Stimulated activated CD8-positive, alpha-beta memory T cell treated with anti-CD3 and anti-CD28 coated beads, Interleukin-15, amount 100 ng/mL, for 48 hours (primary cell): ENCODE measurements at regions not wholly inside any gene's neighbourhood (a gene's known extent, or its start where the extent isn't known, plus 50 kb on each side); places are given as distances from the start of the nearest gene placed in this dataset.

Source experiments
- DNase-seq, 2 donors: peaks; one replicate each; pipeline ENCODE4 v3.0.0-alpha.2; 2020; ENCODE audit warnings: low read depth in 2 of 2

DNA sequence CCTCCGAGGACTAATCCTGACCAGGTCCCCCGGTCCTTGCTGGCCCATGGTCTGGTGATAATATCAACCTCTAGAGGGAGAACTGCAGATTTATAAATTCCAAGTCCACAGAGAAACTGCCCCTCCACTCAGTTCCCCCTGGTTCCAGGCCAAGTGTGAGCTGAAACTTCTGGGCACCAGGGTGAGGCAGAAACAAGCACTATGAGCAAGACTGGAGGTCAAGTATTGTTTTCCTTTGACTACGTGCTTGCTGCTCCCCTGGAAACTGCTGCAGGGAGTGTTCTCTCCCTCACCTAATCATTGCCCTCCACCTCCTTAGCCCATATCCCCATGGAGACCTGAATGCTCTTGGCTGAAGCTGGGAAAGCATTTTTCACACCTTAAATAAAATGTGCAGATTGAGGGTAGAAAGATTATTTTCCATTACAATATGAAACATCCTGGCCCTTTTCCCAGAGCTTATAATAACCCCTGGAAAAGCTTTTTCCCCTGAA is 135.2 kb downstream of the RDH14 start:
- no peak for DNase-seq

DNA sequence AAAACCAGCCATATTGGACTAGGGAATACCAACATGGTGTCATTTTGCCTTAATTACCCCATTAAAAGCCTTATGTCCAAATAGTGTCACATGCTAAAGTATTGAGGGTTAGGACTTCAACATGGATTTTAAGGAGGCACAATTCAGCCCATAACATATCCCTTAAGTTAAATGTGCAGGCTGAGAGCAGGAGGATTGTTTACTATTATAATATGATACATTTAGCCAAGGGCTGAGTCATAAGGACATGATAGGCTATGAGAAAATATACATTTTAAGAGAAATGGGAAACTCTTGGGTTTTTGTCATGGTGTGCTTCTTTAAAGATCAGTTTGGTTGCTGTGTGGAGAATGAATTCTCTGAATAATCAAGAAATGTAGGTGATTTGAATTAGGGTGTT is 136.8 kb downstream of the RDH14 start:
- no peak for DNase-seq

DNA sequence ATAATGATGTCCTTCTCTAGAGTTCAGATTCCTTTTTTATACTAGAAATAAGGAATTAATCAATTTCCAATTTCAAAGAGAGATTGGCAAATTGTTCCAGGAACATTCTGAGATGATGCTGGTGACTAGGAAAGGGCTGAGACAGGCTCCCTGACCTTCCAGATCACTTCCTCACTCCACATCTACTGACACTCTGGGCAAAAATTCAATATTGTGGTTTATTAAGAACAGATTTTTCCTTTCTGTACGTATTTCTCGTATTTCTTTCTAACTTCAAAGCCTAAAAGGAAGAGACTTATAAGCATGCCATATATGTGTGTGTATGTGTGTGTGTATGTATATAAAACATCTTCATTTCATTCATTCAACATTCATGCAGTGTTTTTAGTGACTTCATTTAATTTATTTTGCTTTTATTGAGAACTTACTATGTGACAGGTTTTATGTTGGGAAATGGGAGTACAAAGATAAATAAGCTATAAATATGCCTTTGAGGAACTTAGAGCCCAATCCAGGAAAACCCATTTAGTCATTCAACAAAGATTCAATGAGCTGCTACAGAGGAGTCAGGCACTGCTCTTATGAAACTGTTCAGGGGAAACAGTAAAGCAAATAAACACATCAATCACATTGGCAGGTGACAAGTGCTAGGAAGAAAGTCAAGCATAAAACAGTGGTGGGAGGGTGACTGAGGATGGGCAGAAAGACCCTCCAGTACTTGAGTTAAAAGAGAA is 137.9 kb downstream of the RDH14 start:
- no peak for DNase-seq

DNA sequence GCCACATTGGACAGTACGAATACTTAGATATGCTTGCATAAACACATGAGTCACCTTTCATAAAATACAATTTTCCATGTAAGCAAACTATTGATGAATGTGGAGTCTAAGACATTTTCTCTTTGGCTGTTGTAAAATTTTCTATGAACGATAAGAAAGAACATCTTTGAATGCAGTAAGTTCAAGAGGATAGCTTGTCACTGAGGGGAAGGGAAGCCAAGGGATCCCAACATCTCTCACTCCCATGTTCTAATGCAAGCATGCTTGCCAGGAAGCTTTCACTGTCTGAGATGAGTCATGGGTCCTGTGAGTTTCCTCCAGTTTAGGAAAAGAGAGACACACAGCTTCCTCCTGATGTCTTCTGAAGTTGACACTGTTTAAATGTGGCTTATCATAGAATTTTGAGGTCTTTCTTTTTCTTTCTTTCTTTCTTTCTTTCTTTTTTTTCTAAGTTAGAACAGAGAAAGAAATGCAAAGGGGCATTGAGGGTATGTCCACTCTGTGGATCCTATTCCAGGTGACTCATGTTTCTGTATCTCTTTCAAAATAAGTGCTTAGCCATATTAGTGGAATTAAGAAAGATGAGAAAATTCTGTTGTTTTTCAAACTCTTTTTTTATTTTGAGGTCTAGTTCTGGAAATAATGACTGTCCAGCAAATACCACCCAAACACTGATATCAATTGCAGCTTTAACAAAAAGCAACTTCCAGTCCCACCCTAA is 146.6 kb downstream of the RDH14 start:
- no peak for DNase-seq

DNA sequence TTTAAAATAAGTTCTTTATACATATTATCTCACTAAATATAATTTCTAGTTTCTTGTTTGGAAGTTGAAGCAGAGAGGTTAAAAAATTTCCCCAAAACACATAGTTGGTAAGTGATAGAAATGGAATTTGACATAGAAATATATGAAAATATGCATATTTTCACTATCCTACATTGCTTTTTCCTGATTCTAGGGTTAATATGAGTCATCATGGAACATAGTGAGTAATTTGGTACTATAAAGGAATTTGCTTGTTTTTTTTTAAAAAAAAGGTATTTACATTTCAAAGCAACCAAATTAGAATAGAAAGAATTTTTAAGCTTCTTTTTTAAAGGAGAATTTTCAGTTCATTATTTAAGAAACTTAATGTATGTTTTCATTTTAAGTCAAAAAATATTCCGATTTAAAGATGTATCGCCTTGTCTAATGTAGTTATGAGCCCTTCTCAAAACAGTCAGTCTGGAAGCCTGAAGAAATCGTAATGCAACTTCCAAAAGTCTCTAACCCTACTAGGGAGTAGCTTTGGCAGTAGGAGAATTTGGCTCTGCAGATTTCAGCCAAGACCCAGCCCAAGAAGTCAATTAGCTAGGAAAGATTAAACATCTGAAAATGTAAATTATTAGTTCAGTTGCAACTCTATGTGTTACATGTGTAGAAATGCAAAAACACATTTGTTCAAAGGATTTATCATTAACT is 147.3 kb downstream of the RDH14 start:
- no peak for DNase-seq

DNA sequence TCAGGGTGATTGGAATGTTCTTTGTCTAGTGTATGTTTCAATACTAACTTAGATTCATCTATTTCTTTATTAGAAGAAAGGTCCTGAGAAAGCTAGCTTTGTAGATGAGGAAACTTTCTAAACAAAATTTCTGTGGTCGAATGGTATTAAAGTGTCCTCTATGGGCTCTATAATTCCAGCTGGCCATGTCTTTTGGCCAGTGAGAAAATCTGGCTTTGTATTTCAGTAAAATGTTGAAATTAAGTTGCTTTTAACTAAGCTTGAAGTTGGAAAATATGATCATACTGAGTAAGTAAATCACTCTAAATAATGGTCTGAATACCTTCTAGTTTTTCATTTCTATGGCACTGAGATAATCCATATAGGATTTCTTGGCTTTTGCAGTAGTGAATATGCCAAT is 148.8 kb downstream of the RDH14 start:
- no peak for DNase-seq

DNA sequence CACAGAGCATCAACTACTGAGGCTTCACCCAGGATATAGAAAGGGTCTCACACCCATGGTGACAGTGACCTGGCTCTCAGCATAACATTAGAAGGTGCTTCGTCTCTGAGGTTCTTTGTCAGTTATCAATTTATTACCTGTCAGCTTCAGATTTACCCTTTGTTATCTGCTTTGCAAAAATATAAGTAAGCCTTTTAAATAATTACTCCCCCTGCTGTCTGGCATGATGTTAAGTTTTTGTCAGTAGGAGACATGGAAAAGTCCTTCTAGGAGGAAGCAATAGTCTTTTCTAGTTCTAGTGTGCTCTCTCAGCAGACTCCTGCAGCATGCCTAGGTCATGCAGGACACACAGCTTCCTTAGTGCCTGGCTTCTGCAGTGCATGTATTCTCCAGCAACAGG is 149.9 kb downstream of the RDH14 start:
- DNase-seq: no peak

DNA sequence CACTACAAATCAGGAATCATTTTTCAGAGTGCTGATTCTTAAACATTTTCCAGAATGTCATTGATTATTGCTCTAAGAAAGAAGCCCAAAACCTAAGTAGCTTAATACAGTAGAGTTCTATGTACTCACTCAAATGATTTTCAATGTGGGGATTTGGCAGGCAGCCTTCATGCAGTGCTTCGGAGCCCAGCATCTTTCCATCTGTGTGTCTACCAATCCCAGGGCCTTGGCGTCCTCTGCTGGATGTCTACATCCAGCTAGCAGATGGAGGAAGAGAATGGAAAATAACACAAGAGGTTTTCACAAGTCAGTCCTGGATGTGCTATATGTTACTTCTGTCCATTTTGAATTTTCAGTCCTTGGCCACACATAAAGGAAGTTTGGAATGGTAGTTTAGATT is 151.8 kb downstream of the RDH14 start:
- no peak for DNase-seq

DNA sequence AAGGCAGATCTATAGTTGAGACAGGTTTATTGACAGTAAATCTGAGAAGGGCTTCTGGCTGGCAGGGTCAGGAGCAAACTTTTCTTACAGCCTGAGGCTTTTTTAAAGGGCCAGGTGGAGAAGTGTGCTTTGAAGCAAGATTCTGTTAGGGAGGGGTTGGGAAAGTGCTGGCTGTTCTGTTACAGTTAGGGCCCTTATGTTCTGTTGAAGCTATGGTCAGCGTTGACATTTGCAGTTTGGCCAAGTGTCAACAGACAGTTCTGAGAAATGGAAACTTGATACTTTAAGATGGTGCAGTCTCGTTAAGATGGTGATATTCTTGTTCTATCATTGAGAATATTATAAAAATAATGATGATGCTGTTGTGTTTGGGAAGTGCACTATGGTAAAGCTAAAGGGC is 154.2 kb downstream of the RDH14 start:
- DNase-seq: no peak

DNA sequence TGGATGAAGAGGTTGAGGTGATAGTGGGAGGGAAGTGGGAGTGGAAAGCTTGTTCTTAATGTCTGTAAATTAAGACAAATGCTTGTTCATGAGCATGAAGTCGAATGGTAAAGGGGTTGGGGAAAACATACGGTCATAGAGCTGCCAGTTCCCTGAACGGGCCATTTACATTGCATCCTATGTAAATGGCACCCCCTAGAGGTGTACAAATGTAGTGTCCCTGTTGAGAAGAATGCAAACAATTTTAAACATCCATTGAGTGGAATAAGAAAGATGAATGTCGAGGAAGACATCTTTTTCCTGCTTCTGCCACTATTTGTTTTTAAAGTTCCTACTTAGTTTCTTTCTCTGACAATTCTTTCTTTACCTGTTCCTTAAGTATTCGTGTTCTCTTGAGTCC is 155.7 kb downstream of the RDH14 start:
- no peak for DNase-seq

DNA sequence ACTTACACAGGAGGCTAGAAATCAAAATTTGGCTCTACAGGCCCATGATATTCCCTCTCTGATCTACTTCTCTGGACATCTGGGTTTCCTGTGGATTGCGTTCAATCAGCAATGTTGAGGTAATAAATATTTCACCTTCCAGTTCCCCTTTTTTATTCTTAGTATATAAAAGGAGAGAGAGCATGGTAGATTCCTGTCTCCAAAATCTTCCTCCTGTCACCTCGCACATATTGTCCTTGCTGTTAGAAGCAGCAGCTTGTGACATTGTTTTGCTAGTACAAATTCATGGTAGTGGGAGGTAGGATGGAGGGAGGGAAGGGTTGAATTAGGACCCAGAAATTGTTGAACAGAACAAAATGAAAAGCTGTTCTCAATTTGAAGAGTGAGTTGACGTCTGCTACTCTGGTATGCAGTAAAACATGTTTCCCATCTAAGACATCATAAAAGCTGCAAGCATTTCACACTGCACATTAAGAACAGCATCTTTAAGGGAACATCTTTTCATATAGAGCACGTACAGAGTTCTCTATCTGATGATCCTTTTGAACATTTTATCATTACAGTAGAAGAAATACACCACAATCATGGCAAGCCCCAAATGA is 156.4 kb downstream of the RDH14 start:
- no peak for DNase-seq

DNA sequence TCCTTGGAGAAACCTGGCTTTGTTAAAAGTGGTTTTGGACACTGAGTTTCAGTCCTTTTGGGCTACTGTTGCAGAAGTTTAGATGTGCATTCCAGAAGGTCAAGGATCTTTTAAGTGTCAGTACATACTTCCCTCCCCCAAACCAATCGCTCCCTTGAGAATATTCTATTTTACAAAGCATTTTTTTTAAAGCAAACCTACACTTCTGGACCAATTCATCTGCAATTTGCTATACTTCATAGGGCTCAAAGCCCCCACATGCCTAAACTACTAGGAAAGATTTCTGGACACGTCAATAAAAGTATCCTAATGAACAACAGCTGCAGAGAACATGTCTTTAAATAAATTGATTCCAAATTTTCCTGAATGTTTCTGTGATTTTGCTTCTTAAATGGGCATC is 157.6 kb downstream of the RDH14 start:
- DNase-seq: no peak

DNA sequence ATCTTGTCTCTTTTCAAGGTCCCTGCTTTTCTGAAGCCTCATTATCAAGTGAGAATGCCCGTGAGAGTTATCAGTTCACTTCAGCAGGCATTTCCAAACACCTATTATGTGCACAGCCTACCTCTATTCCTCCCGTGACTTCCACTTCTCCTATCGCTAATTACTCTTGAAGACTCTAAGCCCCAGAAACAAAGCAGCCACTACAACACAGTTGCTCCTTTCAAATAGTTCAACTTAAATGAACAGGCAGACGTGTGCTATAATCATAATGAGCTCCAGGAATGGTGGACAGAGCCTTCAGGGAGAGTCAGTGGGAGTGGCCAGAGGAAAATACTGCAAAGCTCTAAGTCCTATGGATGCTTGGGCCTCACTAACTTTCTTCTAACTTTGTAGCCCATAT is 159.0 kb downstream of the RDH14 start:
- no peak for DNase-seq

DNA sequence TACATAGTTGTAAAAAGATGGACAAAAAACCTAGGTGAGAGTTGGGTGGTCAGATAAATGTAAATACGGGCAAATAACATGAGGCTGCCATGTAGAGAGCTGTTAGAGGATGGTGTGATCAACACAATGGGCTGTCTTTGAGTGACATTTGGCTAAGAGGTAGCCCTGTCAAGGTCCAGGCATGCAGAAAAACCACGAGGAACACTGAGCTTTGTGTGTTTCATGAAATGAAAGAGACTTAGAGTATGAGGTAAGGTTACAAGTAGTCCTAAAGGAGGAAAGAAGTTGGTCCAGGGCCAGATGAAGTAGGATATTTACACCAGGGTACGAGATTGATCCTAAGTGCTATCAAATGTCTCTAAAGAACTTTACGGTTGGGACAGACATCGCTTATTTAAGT is 160.9 kb downstream of the RDH14 start:
- DNase-seq: no peak

DNA sequence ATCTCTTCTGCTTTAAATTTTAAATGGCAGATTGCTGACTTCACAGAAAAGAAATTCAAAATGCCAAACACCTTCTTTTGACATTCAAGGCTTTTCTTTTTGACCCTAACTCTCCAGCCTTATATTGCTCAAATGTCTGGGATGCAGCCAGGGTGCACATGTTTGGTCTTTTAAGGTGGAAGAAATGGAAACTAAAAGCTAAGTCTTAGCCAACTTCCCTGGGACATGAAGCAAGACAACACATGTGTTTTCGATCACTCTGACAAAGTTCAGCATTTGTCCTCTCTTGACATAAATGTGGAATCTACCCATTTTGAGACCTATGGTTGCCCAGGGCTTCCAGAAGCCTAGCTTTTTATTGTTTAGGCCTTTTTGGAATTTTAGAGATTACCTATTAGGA is 161.6 kb downstream of the RDH14 start:
- DNase-seq: no peak

DNA sequence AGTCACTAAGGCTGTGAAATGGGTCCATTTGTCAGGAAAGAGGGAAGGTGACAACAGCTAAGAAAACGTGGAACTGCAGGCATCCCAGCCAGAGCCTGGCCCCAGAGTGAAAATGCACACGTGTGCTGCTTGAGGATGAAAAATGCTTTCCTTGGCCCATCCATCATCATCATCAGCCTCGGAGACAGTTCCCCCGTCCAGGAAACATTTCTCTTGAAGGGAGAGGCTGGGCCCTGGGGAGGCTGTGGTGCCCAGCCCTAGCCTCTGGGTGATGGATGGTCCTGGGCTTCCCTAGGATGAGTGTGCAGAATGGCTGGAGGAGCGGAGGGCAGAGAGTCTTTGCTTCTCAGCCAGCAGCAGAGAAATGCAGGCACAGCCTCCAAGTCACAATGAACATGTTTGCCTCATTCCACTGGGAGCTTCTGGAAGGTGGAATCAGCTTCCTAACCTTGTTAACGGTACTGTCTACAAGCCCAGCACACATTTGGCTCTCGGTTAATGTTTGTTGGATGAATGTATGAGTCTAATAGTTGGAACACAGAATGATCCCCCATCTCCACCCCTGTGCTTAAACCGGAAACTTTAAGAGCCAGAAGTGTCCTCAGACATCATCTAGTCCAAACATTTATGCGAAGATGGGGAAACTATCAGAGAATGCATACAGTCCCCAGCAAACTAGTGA is 164.0 kb downstream of the RDH14 start:
- no peak for DNase-seq

DNA sequence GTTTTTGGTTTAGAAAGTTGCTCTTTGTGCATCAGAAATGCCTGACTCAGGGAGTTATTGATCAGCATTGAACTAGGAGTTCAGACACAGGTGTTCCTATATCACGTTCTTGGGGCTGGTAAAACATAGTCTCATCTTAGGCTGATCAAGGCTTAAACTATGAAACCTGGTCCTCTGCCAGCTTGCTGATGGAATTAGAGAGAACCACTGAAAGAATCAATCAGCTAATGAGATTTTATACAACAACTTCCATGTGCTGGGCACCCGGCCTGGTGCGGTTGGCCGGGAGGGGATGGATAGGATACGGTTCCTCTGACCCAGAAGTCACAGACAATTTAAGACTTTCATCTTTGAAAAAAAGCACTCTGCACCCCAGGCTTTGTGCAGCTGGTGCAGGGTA is 164.9 kb downstream of the RDH14 start:
- DNase-seq: no peak

DNA sequence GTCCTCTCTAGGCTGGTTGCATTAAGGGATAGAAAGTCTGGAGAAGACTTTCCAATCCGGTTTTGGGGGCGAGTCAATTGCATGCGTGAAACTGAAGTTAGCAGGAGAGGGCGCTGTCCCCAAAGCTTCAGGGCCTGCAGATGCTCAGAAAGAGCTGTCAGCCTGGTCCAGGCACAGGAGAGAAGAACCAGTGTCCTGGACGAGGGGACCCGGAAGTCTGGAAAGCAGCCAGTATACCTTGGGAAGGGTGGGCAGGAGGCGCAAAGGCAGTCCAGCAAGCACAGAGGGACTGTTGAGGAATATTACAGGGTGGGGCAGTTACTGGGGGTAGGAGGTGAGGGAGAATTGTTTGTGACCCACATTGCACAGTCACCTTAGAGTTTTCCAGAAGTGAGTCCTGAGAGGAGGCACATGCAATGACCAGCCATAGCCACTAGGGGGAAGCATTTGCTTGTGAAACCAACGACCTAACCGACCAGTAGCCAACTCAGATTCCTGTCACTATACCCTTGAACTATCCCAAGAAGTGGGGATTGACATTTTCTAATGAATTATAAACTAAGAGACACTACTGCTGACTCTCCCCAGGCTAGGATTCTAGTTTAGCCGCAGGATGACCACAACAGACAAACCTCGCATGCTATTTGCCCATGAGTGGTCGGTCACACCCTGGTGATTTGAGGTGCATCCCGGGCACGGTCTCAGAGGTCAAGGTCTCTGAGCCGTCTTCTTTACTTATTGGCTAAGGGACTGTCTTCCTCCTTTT is 172.8 kb downstream of the RDH14 start:
- DNase-seq: peak; percentile 24 to 28

DNA sequence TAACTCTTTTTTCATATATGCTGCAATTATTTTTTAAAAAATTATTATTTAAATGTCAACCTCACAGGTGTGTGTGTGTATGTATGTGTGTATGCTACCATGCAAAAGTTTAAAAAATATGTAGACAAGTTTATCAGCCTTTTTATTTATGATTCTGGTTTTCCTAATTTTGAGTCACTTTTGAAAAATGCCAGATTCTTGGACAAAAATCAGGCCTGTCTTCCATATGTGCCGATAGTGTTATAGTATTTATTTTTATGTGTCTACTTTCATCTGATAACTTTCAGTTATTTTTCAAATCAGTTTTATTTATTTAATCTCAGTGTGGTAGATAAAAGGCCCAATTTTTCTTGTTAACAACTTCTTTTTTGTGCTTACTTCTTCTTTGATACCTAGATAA is 176.2 kb downstream of the RDH14 start:
- no peak for DNase-seq

DNA sequence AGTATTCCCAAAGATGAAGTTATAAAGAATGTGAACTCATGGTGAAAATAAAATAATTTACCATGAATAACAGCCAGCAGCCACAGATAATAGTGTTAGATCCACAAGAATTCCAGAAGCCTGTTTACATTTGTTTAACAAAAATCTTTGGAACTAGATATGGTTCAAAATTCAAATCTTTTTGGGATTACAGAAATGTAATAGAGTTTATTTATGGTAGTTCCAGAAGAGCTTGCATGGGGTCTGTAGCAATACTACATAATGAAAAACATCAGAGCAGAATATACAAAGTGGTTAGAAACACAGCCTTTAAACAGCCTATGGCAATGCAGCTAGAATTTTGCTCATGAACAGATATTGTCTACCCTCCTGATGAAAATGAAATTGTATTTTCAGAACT is 179.1 kb downstream of the RDH14 start:
- DNase-seq: no peak

DNA sequence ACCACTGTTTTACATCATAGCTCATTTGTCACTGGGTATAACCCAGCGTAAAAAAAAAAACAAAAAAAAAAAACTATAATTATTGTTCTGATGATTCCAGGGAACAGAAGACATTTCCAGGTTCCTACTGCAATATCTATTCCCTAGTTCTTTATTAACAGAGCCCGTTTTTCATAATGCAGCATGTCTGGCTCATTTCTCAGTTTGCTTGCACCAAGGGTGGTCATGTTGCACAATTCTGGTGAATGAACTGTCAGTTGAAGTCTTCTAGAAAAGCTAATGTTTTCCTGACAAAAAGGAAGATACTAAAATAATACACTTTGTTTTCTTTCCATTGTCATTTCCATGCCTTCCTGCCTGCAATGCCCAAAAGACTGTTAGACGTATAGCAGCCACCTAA is 180.1 kb downstream of the RDH14 start:
- no peak for DNase-seq
